ENCODE measurements at regions not wholly inside any gene's neighbourhood (a gene's known extent, or its start where the extent isn't known, plus 50 kb on each side); places are given as distances from the start of the nearest gene placed in this dataset.
"Not testable (repeated sequence)": the region's sequence is repeated elsewhere in the genome, so short reads cannot be mapped to it uniquely, and the experiment has no call there.

- no peak for DNase-seq
Measured at GRCh38 chr7:79952399-79952798, 182.2 kb upstream of the GNAI1 start.

- DNase-seq: no peak
Measured at GRCh38 chr7:79951415-79951814, 183.2 kb upstream of the GNAI1 start.

- no peak for DNase-seq
Measured at GRCh38 chr7:79949778-79950177, 184.9 kb upstream of the GNAI1 start.

- no peak for DNase-seq
Measured at GRCh38 chr7:79936281-79936983, 198.2 kb upstream of the GNAI1 start.

- DNase-seq: no peak
Measured at GRCh38 chr7:79934727-79935126, 199.9 kb upstream of the GNAI1 start.

- no peak for DNase-seq
Measured at GRCh38 chr7:79933144-79933543, 201.5 kb upstream of the GNAI1 start.

- DNase-seq: no peak
Measured at GRCh38 chr7:79930604-79931003, 204.0 kb upstream of the GNAI1 start.

- DNase-seq: no peak
Measured at GRCh38 chr7:79927116-79927515, 207.5 kb upstream of the GNAI1 start.

GRCh38 chr7:79923953-79924352 lies 210.7 kb upstream of the GNAI1 start:
- DNase-seq: no peak

GRCh38 chr7:79922894-79923293 lies 211.7 kb upstream of the GNAI1 start:
- DNase-seq: no peak

GRCh38 chr7:79921976-79922375 lies 212.7 kb upstream of the GNAI1 start:
- no peak for DNase-seq

GRCh38 chr7:79918632-79919031 lies 216.0 kb upstream of the GNAI1 start:
- not testable (repeated sequence) for DNase-seq

- DNase-seq: not testable (repeated sequence)
Measured at GRCh38 chr7:79915346-79915745, 219.3 kb upstream of the GNAI1 start.

- DNase-seq: no peak
Measured at GRCh38 chr7:79912213-79912633, 222.4 kb upstream of the GNAI1 start.

GRCh38 chr7:79911420-79911819 lies 223.2 kb upstream of the GNAI1 start:
- no peak for DNase-seq

GRCh38 chr7:79909176-79909575 lies 225.5 kb upstream of the GNAI1 start:
- no peak for DNase-seq

GRCh38 chr7:79897166-79897565 lies 237.5 kb upstream of the GNAI1 start:
- DNase-seq: no peak

GRCh38 chr7:79893991-79894390 lies 240.6 kb upstream of the GNAI1 start:
- no peak for DNase-seq

- no peak for DNase-seq
Measured at GRCh38 chr7:79882922-79883321, 251.7 kb upstream of the GNAI1 start.

- no peak for DNase-seq
Measured at GRCh38 chr7:79880312-79880711, 254.3 kb upstream of the GNAI1 start.

- DNase-seq: no peak
Measured at GRCh38 chr7:79877874-79878465, 256.7 kb upstream of the GNAI1 start.

- DNase-seq: no peak
Measured at GRCh38 chr7:79876848-79877252, 257.8 kb upstream of the GNAI1 start.

- no peak for DNase-seq
Measured at GRCh38 chr7:79874797-79875196, 259.8 kb upstream of the GNAI1 start.

- no peak for DNase-seq
Measured at GRCh38 chr7:79872176-79872575, 262.5 kb upstream of the GNAI1 start.

GRCh38 chr7:79868010-79868409 lies 266.6 kb upstream of the GNAI1 start:
- no peak for DNase-seq

All from activated CD4-positive, CD25-positive, alpha-beta regulatory T cell treated with anti-CD3 and anti-CD28 coated beads, Interleukin-2, amount 50 U/mL, for 72 hours (primary cell).